ENCODE measurements at regions not wholly inside any gene's neighbourhood (a gene's known extent, or its start where the extent isn't known, plus 50 kb on each side); places are given as distances from the start of the nearest gene placed in this dataset.

DNA sequence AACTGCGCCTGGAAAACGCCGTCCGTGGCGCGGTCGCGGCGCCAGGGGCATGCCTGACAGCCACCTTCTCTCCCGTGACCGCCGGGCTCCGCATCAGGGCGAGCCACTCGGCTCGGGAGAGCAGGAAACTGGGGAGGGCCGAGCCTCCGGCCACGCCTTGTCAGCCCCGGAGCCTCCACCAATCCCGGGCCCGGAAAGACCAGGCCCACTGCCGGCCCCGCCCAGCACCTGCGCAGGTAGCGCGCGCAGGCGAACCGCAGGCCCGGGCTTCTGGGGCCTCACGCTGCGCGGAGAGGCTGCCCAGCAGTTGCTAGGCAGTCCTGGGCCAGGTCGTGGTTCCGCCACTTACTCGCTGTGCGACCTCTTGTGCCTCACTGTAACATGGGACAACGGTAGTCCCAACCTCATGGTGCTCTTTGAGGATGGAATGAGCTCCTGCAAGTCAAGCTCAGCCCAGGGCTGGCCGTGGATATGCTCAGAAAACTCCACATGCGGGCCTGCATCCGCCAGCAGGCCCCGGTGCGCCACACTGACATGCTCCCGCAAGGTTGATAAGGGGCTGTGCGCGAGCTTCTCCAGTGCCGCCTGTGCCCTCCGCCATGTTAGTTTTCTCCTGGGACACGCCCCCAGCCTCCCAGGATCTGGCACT lies 97.1 kb downstream of the INHBB start:
- H3K9me3 Mint-ChIP-seq, result no peaks in the 10 kb centered on the region
- peak; percentile 20 for ATAC-seq
- H3K36me3 Mint-ChIP-seq, result no peaks in the 10 kb centered on the region
- no peak overlapping the region for H3K4me3 Mint-ChIP-seq
- no peaks in the 10 kb centered on the region for H3K4me1 Mint-ChIP-seq
- no peak for DNase-seq (ENCODE audit: low spot score in 2 of 2)
- no peak overlapping the region for H3K27ac Mint-ChIP-seq

DNA sequence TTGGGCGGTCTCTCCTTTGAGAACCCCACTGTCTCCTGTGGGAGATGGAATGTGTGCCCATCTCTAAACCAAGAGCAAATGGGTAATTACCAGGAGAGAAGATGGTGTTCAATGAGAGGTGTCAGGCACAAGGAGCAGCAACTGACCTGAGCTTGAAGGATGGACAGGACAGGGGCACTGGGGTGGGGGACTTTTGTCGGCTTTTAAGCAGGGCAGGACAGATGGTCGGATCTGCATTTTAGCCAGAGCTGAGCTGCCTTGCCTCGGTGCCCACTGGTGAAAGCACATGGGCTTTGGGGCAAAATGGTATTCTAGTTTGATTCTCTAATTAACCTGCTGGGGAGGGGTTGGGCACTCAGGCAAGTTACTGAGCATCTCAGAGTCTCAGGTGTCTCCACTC lies 98.0 kb downstream of the INHBB start:
- DNase-seq (ENCODE audit: low spot score in 2 of 2) (no peak), ATAC-seq (no peak)
- H3K36me3 Mint-ChIP-seq, result no peaks in the 10 kb centered on the region
- no peak overlapping the region for H3K4me3 Mint-ChIP-seq
- no peaks in the 10 kb centered on the region for H3K9me3 Mint-ChIP-seq
- H3K27ac Mint-ChIP-seq, result no peak overlapping the region
- no peaks in the 10 kb centered on the region for H3K4me1 Mint-ChIP-seq

DNA sequence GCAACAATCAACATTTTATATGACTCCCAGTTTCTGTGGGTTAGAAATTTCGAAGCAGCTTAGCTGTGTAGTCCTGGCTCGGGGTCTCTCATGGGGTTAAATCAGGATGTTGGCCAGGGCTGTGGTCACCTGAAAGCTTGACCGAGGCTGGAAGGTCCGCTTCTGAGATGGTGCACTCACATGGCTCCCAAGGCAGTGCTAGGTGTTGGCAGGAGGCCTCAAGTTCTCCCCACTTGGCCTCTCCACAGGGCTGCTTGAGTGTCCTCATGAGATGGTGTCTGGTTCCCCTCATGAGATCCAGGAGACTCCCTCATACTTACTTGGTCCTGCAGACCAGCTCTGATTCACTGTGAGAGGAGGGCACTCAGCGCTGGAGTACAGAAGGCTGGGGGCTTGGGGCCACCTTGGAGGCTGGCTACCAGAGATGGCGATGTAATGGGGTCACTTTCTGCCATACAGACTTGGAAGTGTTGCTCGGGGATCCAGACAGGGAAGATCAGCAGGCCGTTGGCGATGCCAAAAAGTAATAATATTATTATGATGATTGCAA lies 98.8 kb downstream of the INHBB start:
- no peaks in the 10 kb centered on the region for H3K9me3 Mint-ChIP-seq
- DNase-seq (ENCODE audit: low spot score in 2 of 2) (no peak), ATAC-seq (no peak)
- no peak overlapping the region for H3K4me3 Mint-ChIP-seq
- no peaks in the 10 kb centered on the region for H3K4me1 Mint-ChIP-seq
- H3K27ac Mint-ChIP-seq, result no peak overlapping the region
- H3K36me3 Mint-ChIP-seq, result no peaks in the 10 kb centered on the region

DNA sequence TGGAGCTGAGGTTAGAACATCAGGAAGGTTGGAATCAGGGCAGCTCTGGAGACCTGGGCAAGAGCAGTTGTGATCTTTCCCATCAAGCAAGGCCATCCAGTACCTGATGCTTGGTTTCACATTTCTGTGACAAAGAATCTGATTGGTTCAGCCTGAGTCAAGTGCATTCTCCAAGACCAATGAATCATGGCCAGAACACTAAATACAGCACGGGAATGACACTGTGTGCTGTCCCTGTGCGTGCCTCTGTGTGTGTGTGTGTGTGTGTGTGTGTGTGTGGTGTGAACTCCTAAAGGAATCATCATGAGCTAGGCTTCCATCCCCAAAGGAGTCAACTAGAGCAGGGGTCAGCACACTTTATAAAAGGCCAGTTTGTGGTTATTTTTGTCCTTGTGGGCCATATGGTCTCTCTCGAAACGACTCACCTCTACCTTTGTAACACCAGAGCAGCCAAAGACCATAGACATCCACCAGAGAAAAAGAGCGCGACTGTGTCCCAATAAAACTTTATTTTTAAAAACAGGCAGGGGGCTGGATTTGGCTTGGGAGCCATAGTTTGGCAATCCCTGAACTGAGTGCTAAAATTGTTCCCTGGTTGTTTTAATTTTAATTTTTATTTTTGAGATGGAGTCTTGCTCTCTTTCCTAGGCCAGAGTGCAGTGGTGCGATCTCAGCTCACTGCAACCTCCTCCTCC lies 99.7 kb downstream of the INHBB start:
- Mint-ChIP-seq H3K4me3 (no peak overlapping the region), H3K4me1 (no peaks in the 10 kb centered on the region), H3K9me3 (no peaks in the 10 kb centered on the region), H3K27ac (no peak overlapping the region), H3K36me3 (no peaks in the 10 kb centered on the region)
- DNase-seq (ENCODE audit: low spot score in 2 of 2) (no peak), ATAC-seq (no peak)

DNA sequence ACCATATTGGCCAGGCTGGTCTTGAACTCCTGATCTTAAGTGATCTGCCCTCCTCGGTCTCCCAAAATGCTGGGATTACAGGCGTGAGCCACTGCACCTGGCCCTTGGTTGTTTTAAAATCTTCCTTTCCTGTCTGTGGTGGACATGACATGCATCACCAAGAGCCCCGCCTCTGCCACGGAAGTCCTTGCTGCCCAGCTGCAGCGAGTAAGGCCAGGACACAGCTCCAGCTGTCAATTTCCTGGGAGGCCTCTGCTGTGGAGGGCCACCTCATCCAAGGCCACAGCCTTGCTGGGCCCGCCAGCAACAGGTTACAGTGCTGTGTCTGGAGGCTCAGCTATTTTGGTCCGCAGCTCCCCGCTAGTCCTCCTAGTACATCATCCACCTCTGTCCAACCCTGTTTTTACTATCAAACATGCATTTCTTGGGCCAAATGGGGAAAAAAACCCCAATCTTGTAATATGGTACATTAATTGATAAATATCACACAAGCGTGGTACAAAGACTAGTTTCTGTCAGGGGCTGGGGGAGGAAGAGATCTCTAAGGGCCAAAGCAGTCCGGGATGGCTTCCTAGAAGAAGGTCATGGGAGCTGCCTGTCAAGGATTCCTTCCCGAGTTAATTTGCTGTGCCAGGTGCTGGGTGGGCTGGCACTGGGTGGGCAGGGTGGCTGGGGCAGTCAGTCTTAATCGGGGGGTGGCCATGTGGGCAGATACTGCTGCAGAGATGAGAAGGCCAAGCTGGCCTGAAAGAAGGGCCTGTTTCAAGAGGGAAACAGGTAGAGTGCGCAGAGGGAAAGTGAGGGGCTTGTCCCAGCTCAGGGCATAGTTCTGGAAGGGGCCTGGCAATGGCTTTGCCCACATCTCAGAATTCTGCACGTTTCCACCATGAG lies 100.5 kb downstream of the INHBB start:
- H3K27ac Mint-ChIP-seq, result no peak overlapping the region
- ATAC-seq, result no peak
- H3K36me3 Mint-ChIP-seq, result no peaks in the 10 kb centered on the region
- no peak overlapping the region for H3K4me3 Mint-ChIP-seq
- DNase-seq (ENCODE audit: low spot score in 2 of 2), result no peak
- no peaks in the 10 kb centered on the region for H3K4me1 Mint-ChIP-seq
- no peaks in the 10 kb centered on the region for H3K9me3 Mint-ChIP-seq

DNA sequence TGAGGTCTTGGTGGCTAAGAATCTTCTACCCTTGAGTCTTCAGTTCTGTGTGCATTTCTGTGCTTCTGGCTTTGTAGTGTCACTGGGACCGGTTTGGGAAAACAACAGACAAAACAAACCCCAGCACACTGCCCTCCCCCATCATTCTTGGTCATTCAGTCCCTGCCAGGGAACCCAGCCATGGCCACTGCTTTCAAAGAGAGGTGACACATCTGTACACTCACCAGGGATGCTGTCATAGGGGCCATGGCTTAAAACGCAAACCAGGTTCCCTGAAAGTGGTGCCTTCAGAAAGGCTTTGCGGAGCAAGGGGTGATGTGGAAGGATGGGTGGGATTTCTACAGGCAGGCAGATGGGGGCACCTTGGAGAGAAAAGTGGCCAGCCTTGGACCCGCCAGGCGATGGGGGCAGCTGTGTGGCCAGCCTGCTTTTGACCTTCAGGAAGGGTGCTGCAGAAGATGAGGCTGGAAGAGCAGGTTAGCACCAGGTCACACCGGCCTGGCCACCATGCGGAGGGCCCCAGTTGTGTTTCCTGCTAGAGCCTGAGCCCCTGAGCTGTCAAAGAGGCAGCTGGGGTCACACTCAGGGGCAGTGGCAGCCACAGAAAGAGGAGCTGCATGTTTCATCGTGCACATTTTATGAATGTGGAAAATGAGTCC lies 101.3 kb downstream of the INHBB start:
- DNase-seq (ENCODE audit: low spot score in 2 of 2) (no peak), ATAC-seq (no peak)
- Mint-ChIP-seq H3K4me3 (no peak overlapping the region), H3K36me3 (no peaks in the 10 kb centered on the region), H3K4me1 (no peaks in the 10 kb centered on the region), H3K27ac (no peak overlapping the region), H3K9me3 (no peaks in the 10 kb centered on the region)

DNA sequence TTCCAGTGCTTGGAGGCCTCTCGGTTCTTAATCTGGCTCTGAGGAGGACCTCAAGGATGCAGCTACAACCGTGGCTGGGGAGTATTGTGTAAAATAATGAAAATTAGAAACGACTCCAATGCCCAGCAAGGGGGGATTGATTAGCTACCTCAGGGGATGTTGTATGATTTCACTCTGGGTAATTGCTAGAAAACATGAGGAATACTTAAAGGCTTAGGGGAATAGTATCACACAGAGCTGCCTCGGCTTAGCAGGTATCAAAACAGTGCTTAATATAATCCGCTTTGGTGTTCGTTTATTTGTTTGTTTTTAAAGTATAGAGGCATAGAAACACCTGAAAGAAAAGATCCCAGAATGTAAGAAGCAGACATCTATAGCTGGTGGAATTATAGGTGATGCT lies 102.5 kb downstream of the INHBB start:
- Mint-ChIP-seq H3K4me1 (no peaks in the 10 kb centered on the region), H3K36me3 (no peaks in the 10 kb centered on the region), H3K4me3 (no peak overlapping the region), H3K27ac (no peak overlapping the region), H3K9me3 (no peaks in the 10 kb centered on the region)
- DNase-seq (ENCODE audit: low spot score in 2 of 2), result no peak
- ATAC-seq, result no peak

DNA sequence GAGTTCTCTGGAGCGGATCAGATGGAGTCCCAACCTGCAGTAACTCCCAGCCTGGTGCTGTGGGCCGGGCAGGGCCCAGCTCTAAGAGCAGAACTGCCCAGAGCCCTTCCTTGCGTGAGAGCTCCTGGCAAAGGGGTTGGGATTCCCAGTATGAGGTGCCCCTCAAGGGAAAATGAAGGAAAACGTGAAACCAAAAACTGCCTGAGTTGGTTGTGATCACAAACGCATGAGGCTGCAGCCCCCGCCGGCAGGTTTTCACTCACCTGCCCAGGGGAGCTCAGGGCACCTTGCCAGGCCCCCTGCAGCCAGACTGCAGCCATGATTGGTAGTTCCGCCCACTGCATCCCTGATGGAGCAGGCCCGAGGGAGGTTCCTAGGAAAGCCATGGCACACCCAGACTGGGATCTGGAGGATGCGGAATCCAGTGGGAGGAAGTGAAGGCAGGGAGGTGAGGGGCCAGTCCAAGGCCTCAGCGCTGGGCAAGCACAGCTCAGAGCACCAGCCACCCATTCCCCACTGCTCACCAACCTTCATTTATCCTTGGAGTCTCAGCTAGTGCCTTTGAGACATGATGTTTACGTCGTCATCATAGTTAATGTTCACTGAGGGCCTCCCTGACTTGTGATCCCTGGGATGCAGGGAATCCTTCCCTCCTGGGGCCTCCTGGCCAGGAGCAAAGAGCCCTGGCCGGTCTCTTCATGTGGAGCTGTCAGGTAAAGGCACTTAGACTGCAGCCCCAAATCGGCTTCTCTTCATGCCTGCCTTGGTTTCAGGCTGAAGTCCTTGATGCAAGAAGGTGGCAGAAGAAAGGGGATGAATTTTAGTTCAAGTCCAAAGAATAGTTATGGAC lies 103.2 kb downstream of the INHBB start:
- no peak for ATAC-seq
- no peak for DNase-seq (ENCODE audit: low spot score in 2 of 2)
- Mint-ChIP-seq H3K9me3 (no peaks in the 10 kb centered on the region), H3K4me1 (no peaks in the 10 kb centered on the region), H3K4me3 (no peak overlapping the region), H3K27ac (no peak overlapping the region), H3K36me3 (no peaks in the 10 kb centered on the region)

DNA sequence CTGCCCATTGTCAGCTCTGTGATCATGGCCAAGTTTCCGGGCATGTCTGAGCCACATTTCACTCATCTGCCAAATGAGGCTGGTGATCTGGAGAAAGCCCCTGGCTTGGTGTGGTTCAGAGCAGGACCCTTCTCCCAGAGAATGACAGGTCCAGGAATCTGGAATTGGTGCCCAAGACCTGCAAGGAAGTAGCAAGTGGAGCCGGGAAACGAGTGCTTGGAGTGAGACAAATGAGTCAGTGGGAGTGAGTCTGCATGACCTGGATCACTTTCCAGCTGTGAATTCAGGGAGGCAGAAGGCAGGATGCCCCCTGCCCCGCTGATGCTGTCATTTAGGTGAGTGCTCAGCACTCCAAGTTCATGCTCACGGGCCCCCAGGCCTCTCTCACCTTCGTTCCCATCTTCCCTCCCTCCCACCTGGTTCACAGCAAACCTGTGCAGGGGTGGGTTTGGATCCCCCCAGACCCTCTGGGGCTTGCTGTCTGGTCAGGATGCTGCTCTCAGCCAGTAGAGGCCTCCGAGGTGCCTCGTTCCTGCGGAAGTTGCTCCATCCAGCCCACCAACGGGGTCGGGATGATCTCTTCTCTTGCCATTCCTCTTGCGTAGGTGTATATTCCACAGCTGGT lies 104.4 kb downstream of the INHBB start:
- ATAC-seq (no peak), DNase-seq (ENCODE audit: low spot score in 2 of 2) (no peak)
- H3K36me3 Mint-ChIP-seq, result no peaks in the 10 kb centered on the region
- no peak overlapping the region for H3K27ac Mint-ChIP-seq
- no peak overlapping the region for H3K4me3 Mint-ChIP-seq
- no peaks in the 10 kb centered on the region for H3K9me3 Mint-ChIP-seq
- no peaks in the 10 kb centered on the region for H3K4me1 Mint-ChIP-seq

DNA sequence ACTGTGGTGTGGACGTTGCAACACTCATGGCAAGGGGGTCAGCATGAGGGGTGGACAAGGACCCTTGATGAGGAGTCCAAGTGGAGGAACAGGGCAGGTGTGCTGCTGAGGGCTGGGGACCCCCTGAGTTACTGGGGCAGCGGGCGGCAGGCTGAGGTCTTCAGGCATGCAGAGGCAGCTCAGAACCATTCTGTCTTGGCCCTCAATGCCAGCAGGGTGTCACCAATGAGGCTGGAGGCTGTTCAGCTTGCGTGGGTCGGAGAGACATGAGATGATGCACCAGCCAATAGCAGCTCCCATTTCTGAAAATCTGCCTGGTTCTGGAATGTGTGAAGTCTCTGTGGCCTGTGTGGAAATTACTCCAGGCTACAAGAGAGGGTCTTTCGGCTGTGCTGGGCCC lies 105.4 kb downstream of the INHBB start:
- no peak overlapping the region for H3K4me3 Mint-ChIP-seq
- no peak overlapping the region for H3K27ac Mint-ChIP-seq
- ATAC-seq (no peak), DNase-seq (ENCODE audit: low spot score in 2 of 2) (no peak)
- no peaks in the 10 kb centered on the region for H3K9me3 Mint-ChIP-seq
- no peaks in the 10 kb centered on the region for H3K36me3 Mint-ChIP-seq
- H3K4me1 Mint-ChIP-seq, result no peaks in the 10 kb centered on the region

DNA sequence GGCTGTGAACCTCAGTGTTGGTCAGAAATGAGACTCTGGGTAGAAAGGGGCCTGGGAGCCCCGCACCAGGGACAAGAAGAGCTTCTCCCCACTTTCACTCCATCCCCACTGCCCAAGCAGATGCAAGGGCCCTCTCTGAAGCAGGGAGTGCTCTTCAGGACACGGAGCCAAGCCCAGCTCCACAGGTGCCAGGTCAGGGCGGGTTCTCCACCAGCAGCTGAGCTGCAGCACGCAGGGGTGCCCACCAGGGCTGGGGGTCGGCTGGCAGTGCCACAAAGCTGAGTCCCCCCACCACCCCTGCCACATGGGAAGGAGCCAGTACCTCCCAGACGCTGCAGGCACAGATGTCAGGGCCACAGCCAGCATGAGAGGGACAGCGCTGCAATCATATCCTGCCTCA lies 106.2 kb downstream of the INHBB start:
- peaks cover 2% of the 10 kb centered on the region for H3K9me3 Mint-ChIP-seq
- ATAC-seq, result no peak
- no peaks in the 10 kb centered on the region for H3K4me1 Mint-ChIP-seq
- no peak overlapping the region for H3K27ac Mint-ChIP-seq
- no peak overlapping the region for H3K4me3 Mint-ChIP-seq
- DNase-seq (ENCODE audit: low spot score in 2 of 2), result no peak
- no peaks in the 10 kb centered on the region for H3K36me3 Mint-ChIP-seq

DNA sequence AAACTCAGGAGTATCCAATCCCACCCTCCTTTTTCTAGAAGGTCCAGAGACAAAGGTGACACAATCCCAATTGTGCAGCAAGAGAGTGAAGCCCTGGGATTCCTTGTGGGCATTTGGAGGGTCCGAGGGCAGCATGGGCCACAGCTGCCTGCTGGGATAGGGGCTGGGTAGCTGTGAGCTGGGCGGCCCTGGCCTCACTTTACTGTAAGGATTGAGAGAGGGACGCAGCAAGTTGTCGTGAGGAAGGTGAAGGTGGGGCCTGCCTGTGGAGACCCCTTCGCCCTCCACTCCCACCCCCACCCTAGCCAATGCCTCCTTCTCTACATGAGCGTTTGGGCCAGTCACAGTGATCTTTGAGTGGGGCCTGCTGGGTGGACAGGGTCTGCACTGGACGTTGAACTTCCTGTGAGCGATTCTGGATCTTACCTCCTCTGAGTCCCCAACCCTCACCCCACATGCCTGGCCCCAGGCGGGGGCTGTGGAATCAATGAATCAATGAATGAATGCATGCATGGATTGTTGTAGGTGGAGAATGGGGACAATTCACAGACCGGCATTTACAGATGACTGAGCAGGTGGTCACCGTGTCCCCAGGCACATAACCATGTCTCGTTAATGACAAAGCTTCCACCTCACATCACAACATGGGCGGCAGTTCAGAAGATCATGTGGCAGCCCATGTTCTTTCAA lies 107.2 kb downstream of the INHBB start:
- H3K4me3 Mint-ChIP-seq, result no peak overlapping the region
- H3K4me1 Mint-ChIP-seq, result no peaks in the 10 kb centered on the region
- no peak overlapping the region for H3K27ac Mint-ChIP-seq
- H3K36me3 Mint-ChIP-seq, result no peaks in the 10 kb centered on the region
- ATAC-seq (no peak), DNase-seq (ENCODE audit: low spot score in 2 of 2) (no peak)
- H3K9me3 Mint-ChIP-seq, result peaks cover 5% of the 10 kb centered on the region

DNA sequence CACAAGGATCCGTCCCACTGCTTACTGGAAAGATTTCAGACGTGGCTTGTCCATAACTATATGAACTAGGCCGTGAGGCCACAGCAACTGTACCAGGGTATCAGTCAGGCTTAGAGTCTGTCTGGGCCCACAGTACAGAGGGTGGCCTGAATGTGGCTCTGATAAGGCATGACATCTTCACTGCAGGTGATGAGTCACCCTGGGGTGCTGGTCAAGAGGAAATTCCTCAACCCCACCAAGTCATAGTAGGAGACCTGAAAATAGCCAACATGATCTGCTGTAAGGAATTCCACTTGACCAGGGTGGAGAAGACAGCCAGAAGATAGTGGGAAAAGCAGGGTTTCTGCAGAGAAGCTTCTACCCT lies 107.7 kb downstream of the INHBB start:
- no peak overlapping the region for H3K27ac Mint-ChIP-seq
- H3K4me3 Mint-ChIP-seq, result no peak overlapping the region
- ATAC-seq (no peak), DNase-seq (ENCODE audit: low spot score in 2 of 2) (no peak)
- H3K36me3 Mint-ChIP-seq, result no peaks in the 10 kb centered on the region
- no peaks in the 10 kb centered on the region for H3K4me1 Mint-ChIP-seq
- H3K9me3 Mint-ChIP-seq, result peaks cover 7% of the 10 kb centered on the region

All from stimulated activated effector memory CD8-positive, alpha-beta T cell treated with anti-CD3 and anti-CD28 coated beads, Interleukin-12 subunit alpha, Interleukin-12 subunit beta, amount 100 ng/mL, for 72 hours (primary cell).